Hepatocyte (in vitro differentiated cells): ENCODE measurements at regions not wholly inside any gene's neighbourhood (a gene's known extent, or its start where the extent isn't known, plus 50 kb on each side); places are given as distances from the start of the nearest gene placed in this dataset.
"Not testable (repeated sequence)": the region's sequence is repeated elsewhere in the genome, so short reads cannot be mapped to it uniquely, and the experiment has no call there.

Source experiments
- DNase-seq: peaks from one replicate; pipeline ENCODE4 v3.0.0-alpha.2; 2016; ENCODE audit warnings: low spot score
- H2AFZ ChIP-seq: fragments of 200-600 bp; sonication (generic); 2 replicates; pipeline ENCODE4 v1.6.0; 2016; ENCODE audit warnings: antibody characterized with exemption, mild to moderate bottlenecking
- H3K27ac ChIP-seq: fragments of 200-600 bp; sonication (generic); 2 replicates; pipeline ENCODE4 v1.5.1; 2016; ENCODE audit warnings: mild to moderate bottlenecking
- H3K27me3 ChIP-seq: fragments of 200-600 bp; sonication (generic); 2 replicates; pipeline ENCODE4 v1.6.1; 2016
- H3K36me3 ChIP-seq: fragments of 200-600 bp; sonication (generic); replicated peaks from 2 replicates; pipeline ENCODE4 v1.5.1; 2016; ENCODE audit warnings: low read depth; ENCODE audit not compliant: insufficient read depth
- H3K4me1 ChIP-seq: fragments of 200-600 bp; sonication (generic); 2 replicates; pipeline ENCODE4 v1.5.1; 2016; ENCODE audit warnings: mild to moderate bottlenecking, moderate library complexity; ENCODE audit not compliant: insufficient read depth
- H3K4me2 ChIP-seq: fragments of 200-600 bp; sonication (generic); 2 replicates; pipeline ENCODE4 v1.6.0; 2016
- H3K4me3 ChIP-seq: fragments of 200-600 bp; sonication (generic); 2 replicates; pipeline ENCODE4 v1.5.1; 2016; ENCODE audit warnings: mild to moderate bottlenecking
- H3K79me2 ChIP-seq: fragments of 200-600 bp; sonication (generic); 2 replicates; pipeline ENCODE4 v1.6.0; 2017; ENCODE audit warnings: mild to moderate bottlenecking
- H3K9me2 ChIP-seq: fragments of 200-600 bp; sonication (generic); replicated peaks from 2 replicates; pipeline ENCODE4 v1.6.0; 2017; ENCODE audit warnings: mild to moderate bottlenecking; ENCODE audit not compliant: insufficient read depth
- H3K9me3 ChIP-seq: fragments of 200-600 bp; sonication (generic); 2 replicates; pipeline ENCODE4 v1.5.1; 2016; ENCODE audit warnings: low read depth, mild to moderate bottlenecking
- H4K20me1 ChIP-seq: fragments of 200-600 bp; sonication (generic); 2 replicates; pipeline ENCODE4 v1.6.0; 2016; ENCODE audit warnings: mild to moderate bottlenecking; ENCODE audit not compliant: insufficient read depth, poor library complexity, severe bottlenecking
- CTCF ChIP-seq: fragments of 200-600 bp; sonication (generic); IDR thresholded peaks from 2 replicates; pipeline ENCODE4 v1.5.1; 2016; ENCODE audit warnings: antibody characterized with exemption, mild to moderate bottlenecking; ENCODE audit not compliant: poor library complexity
- EZH2 ChIP-seq: fragments of 200-600 bp; sonication (generic); IDR thresholded peaks from 2 replicates; pipeline ENCODE4 v1.6.1; 2016; ENCODE audit warnings: antibody characterized with exemption, mild to moderate bottlenecking, borderline replicate concordance
- EZH2phosphoT487 ChIP-seq: fragments of 200-600 bp; sonication (generic); IDR thresholded peaks from one replicate; pipeline ENCODE4 v1.6.1; 2018; ENCODE audit warnings: antibody characterized with exemption, mild to moderate bottlenecking, low read depth, moderate library complexity; ENCODE audit not compliant: unreplicated experiment, severe bottlenecking
- WGBS: methylation state at CpG from one replicate; pipeline ENCODE4 v1.1.6; 2016; ENCODE audit warnings: low lambda C conversion rate; ENCODE audit errors: missing lambda C conversion rate; 5-methylcytosine and 5-hydroxymethylcytosine counted together

GRCh38 chr6:168841609-168842278 is 400.8 kb downstream of the SMOC2 start:
- no peak for DNase-seq
- TF ChIP-seq EZH2phosphoT487 = no peak
- H3K9me3 ChIP-seq = no peaks in the 10 kb centered on the region
- no peaks in the 10 kb centered on the region for H3K79me2 ChIP-seq
- H3K27me3 ChIP-seq = no peaks in the 10 kb centered on the region
- 82% methylated on average over 12 of the region's 15 CpGs for WGBS
- no peak overlapping the region for H3K4me2 ChIP-seq
- no peaks in the 10 kb centered on the region for H3K9me2 ChIP-seq
- H4K20me1 ChIP-seq = no peaks in the 10 kb centered on the region
- H2AFZ ChIP-seq = no peak overlapping the region
- no peaks in the 10 kb centered on the region for H3K36me3 ChIP-seq
- no peak overlapping the region for H3K4me3 ChIP-seq
- no peak overlapping the region for H3K27ac ChIP-seq
- H3K4me1 ChIP-seq = peaks cover 8% of the 10 kb centered on the region

GRCh38 chr6:168840932-168841331 is 399.9 kb downstream of the SMOC2 start:
- H3K4me2 ChIP-seq, H3K4me3 ChIP-seq, H3K4me1 ChIP-seq, H3K9me2 ChIP-seq, H3K79me2 ChIP-seq, H3K36me3 ChIP-seq, H3K9me3 ChIP-seq, H2AFZ ChIP-seq, H3K27me3 ChIP-seq, H4K20me1 ChIP-seq, H3K27ac ChIP-seq, DNase-seq: not testable (repeated sequence)
- WGBS = 97% methylated on average over 12 of the region's 40 CpGs

- not testable (repeated sequence) for H3K4me1 ChIP-seq, H4K20me1 ChIP-seq, DNase-seq, H3K4me3 ChIP-seq, H3K36me3 ChIP-seq, H3K79me2 ChIP-seq, H3K4me2 ChIP-seq, H3K9me3 ChIP-seq, H3K9me2 ChIP-seq, H3K27me3 ChIP-seq, H3K27ac ChIP-seq, H2AFZ ChIP-seq
- no CpG with 5 or more reads among the region's 25 CpGs for WGBS
These were observed 399.3 kb downstream of the SMOC2 start for GRCh38 chr6:168840299-168840698.

GRCh38 chr6:168838037-168838399 is 397.0 kb downstream of the SMOC2 start:
- Histone ChIP-seq H3K27me3 (no peaks in the 10 kb centered on the region), H3K79me2 (no peaks in the 10 kb centered on the region), H3K9me3 (no peaks in the 10 kb centered on the region), H4K20me1 (no peaks in the 10 kb centered on the region), H3K9me2 (no peaks in the 10 kb centered on the region), H3K4me1 (peaks cover 20% of the 10 kb centered on the region), H2AFZ (no peak overlapping the region), H3K4me2 (peak overlapping the region; percentile 49), H3K27ac (no peak overlapping the region), H3K36me3 (no peaks in the 10 kb centered on the region), H3K4me3 (no peak overlapping the region)
- TF ChIP-seq EZH2phosphoT487 (no peak), CTCF (no peak), EZH2 (no peak)
- DNase-seq = no peak
- 46% methylated on average over 15 of the region's 15 CpGs for WGBS

GRCh38 chr6:168837254-168838036 is 396.5 kb downstream of the SMOC2 start:
- H3K36me3 ChIP-seq = no peaks in the 10 kb centered on the region
- no peaks in the 10 kb centered on the region for H4K20me1 ChIP-seq
- H2AFZ ChIP-seq = no peak overlapping the region
- no peaks in the 10 kb centered on the region for H3K79me2 ChIP-seq
- 66% methylated on average over 15 of the region's 15 CpGs for WGBS
- no peaks in the 10 kb centered on the region for H3K9me3 ChIP-seq
- TF ChIP-seq EZH2 (no peak), EZH2phosphoT487 (no peak), CTCF (no peak)
- H3K27me3 ChIP-seq = no peaks in the 10 kb centered on the region
- no peaks in the 10 kb centered on the region for H3K9me2 ChIP-seq
- DNase-seq = no peak
- H3K27ac ChIP-seq = no peak overlapping the region
- H3K4me2 ChIP-seq = peak overlapping the region; percentile 49
- H3K4me3 ChIP-seq = no peak overlapping the region
- peaks cover 20% of the 10 kb centered on the region for H3K4me1 ChIP-seq
